Upper lobe of left lung (tissue), 6 donors: ENCODE measurements at regions not wholly inside any gene's neighbourhood (a gene's known extent, or its start where the extent isn't known, plus 50 kb on each side); places are given as distances from the start of the nearest gene placed in this dataset.

ENCODE experiments used
- ATAC-seq, 2 donors: fragments of 200-7000 bp; cut with Tn5 transposase; one replicate each; pipeline ENCODE4 v1.9.1; 2022; ENCODE audit warnings: mild to moderate bottlenecking in 2 of 2, moderate library complexity in 2 of 2; ENCODE audit not compliant: low FRiP score in 2 of 2
- DNase-seq, 2 donors: peaks; one replicate each; pipeline ENCODE4 v3.0.0-alpha.2; 2019 to 2020
- H3K27ac ChIP-seq, 4 donors: fragments of 200-600 bp; sonication (generic); one replicate each; pipeline ENCODE4 v1.5.1; 2016 to 2019
- H3K27me3 ChIP-seq, 4 donors: fragments of 200-600 bp; sonication (generic); one replicate each; pipeline ENCODE4 v1.5.1; 2017 to 2019
- H3K36me3 ChIP-seq, 4 donors: fragments of 200-600 bp; sonication (generic); one replicate each; pipeline ENCODE4 v1.5.1; 2016 to 2019
- H3K4me1 ChIP-seq, 4 donors: fragments of 200-600 bp; sonication (generic); one replicate each; pipeline ENCODE4 v1.5.1; 2018 to 2019
- H3K4me3 ChIP-seq, 4 donors: fragments of 200-600 bp; sonication (generic); one replicate each; pipeline ENCODE4 v1.5.1; 2017 to 2019; ENCODE audit warnings: mild to moderate bottlenecking in 2 of 4, moderate library complexity in 1 of 4
- H3K9me3 ChIP-seq, 4 donors: fragments of 200-600 bp; sonication (generic); one replicate each; pipeline ENCODE4 v1.5.1; 2018 to 2019
- CTCF ChIP-seq, 6 experiments: fragments of 450-650 bp in 4 of 6; fragments of 200-600 bp in 2 of 6; sonication (generic) in 2 of 6; IDR thresholded peaks; one replicate each; pipeline ENCODE4 v1.5.1; 2016 to 2019; ENCODE audit warnings: antibody characterized with exemption in 6 of 6
- EP300 ChIP-seq, 4 donors: sonication (generic); formaldehyde crosslinking; IDR thresholded peaks; one replicate each; pipeline ENCODE4 v1.5.1; 2017; ENCODE audit warnings: antibody characterized with exemption in 4 of 4, control low read depth in 2 of 4
- POLR2A ChIP-seq, 4 donors: fragments of 450-650 bp; IDR thresholded peaks; one replicate each; pipeline ENCODE4 v1.5.1; 2016 to 2017; ENCODE audit warnings: antibody characterized with exemption in 4 of 4, mild to moderate bottlenecking in 2 of 4
- POLR2AphosphoS5 ChIP-seq, 2 donors: sonication (generic); formaldehyde crosslinking; IDR thresholded peaks; one replicate each; pipeline ENCODE4 v1.5.1; 2017; ENCODE audit warnings: antibody characterized with exemption in 2 of 2
- WGBS, 2 donors: methylation state at CpG; one replicate each; pipeline ENCODE4 v1.1.5; 2017 to 2018; 5-methylcytosine and 5-hydroxymethylcytosine counted together
- donor health status: DM: no; HTN: no; CAD: no; lungs with moderate emphysema.
- donor health status: DM: no; HTN: yes; CAD: no; lungs with severe emphysema.

- DNase-seq (no peak), ATAC-seq (no peak)
- Histone ChIP-seq H3K4me1 (peaks cover 0 to 12% (median 5%) of the 10 kb centered on the region in 4 donors), H3K9me3 (no peaks in the 10 kb centered on the region), H3K4me3 (no peak overlapping the region), H3K27me3 (no peaks in the 10 kb centered on the region), H3K27ac (no peak overlapping the region), H3K36me3 (no peaks in the 10 kb centered on the region)
- 64 to 86% methylated on average over 1 of the region's 1 CpG for WGBS, 2 donors
- TF ChIP-seq CTCF (IDR thresholded peaks at IDR 0.05) (no peak), POLR2AphosphoS5 (IDR thresholded peaks at IDR 0.05) (no peak), EP300 (IDR thresholded peaks at IDR 0.05) (no peak), POLR2A (IDR thresholded peaks at IDR 0.05) (no peak)
These were observed 1166.3 kb upstream of the CITED2 start for GRCh38 chr6:140540743-140541142.

DNA sequence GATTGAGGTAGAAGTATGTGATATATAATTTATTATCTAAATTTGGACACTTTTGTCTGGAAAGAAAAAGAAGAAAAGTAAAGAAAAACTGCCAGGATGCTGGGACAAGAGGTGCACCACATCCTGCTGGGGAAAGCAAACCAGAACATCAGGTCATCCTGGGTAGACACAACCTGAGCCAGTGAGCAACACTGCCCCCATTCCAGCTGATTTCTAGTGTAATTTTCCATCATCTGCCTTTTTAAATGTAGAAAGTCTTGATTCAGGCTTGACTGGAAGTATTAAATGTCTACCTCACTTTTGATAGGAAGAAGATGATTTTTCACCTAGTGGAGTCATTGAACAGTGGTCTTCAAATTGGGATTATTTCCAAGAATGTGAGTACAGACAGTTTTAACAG lies 1164.5 kb upstream of the CITED2 start:
- Histone ChIP-seq H3K27me3 (no peaks in the 10 kb centered on the region), H3K4me3 (no peak overlapping the region), H3K36me3 (no peaks in the 10 kb centered on the region), H3K4me1 (peaks cover 0 to 12% (median 5%) of the 10 kb centered on the region in 4 donors), H3K27ac (peak overlapping the region in 1 of 4 donors; percentile 20), H3K9me3 (peaks cover 0 to 5% (median 2%) of the 10 kb centered on the region in 4 donors)
- DNase-seq (no peak), ATAC-seq (no peak)
- TF ChIP-seq POLR2AphosphoS5 (IDR thresholded peaks at IDR 0.05): no peak
- TF ChIP-seq POLR2A (IDR thresholded peaks at IDR 0.05): no peak
- no peak for TF ChIP-seq EP300 (IDR thresholded peaks at IDR 0.05)
- TF ChIP-seq CTCF (IDR thresholded peaks at IDR 0.05): no peak

DNA sequence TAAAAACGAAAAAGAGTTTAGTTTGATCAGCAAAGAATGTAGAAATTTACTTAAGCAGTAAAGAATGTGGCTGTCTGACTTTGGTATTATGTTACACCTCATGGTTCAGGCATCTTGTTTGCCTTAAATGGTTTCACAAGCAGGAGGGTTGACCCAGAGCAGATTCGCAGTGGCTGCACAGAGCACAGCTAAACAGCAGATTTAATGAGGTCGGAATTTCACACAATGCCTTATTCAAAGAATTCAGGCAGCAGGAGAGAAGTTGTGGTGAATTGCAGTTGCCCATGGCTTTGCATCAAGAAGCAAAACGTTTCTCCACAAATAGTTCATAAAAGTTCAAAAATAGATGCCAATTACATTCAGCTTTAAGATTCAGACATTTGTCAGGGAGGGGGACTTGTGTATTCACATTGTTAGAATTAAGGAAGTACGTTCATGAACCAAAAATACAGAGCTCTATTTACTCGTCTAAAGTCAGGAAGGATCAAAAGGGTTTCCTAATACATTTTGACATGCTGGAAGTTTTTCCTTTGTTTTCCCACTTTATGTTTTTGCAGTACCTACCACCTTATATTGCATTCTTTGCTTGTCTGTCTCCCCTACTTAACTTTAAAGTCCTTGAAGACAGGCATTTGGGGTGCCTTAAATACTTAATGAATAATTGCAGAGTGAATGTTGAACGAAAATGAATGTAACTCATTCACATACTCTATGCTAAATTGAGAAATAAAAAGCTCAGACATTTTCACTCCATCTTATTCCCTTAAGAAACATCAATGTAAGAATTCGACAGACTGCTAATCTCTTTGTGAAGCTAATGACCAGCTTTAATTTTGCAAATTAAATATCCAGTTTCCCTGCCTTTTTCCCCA lies 1163.6 kb upstream of the CITED2 start:
- Histone ChIP-seq H3K4me3 (no peak overlapping the region), H3K9me3 (peaks cover 0 to 5% (median 2%) of the 10 kb centered on the region in 4 donors), H3K27me3 (no peaks in the 10 kb centered on the region), H3K4me1 (peaks cover 0 to 12% (median 5%) of the 10 kb centered on the region in 4 donors), H3K36me3 (no peaks in the 10 kb centered on the region), H3K27ac (peak overlapping the region in 3 of 4 donors; percentile 13 to 39 (median 20))
- DNase-seq (peak in 1 of 2 donors; percentile 24), ATAC-seq (peak; percentile 61 to 92)
- no peak for TF ChIP-seq POLR2A (IDR thresholded peaks at IDR 0.05)
- TF ChIP-seq POLR2AphosphoS5 (IDR thresholded peaks at IDR 0.05): no peak
- no peak for TF ChIP-seq EP300 (IDR thresholded peaks at IDR 0.05)
- no peak for TF ChIP-seq CTCF (IDR thresholded peaks at IDR 0.05)
- 25 to 27% methylated on average over 8 of the region's 8 CpGs for WGBS, 2 donors

GRCh38 chr6:140537211-140537610 lies 1162.8 kb upstream of the CITED2 start:
- peak overlapping the region; percentile 13 to 39 (median 20) for H3K27ac ChIP-seq
- no peaks in the 10 kb centered on the region for H3K27me3 ChIP-seq
- 74 to 79% methylated on average over 3 of the region's 3 CpGs for WGBS, 2 donors
- TF ChIP-seq POLR2A (IDR thresholded peaks at IDR 0.05) (no peak), POLR2AphosphoS5 (IDR thresholded peaks at IDR 0.05) (no peak), CTCF (IDR thresholded peaks at IDR 0.05) (no peak), EP300 (IDR thresholded peaks at IDR 0.05) (no peak)
- peaks cover 0 to 5% (median 2%) of the 10 kb centered on the region in 4 donors for H3K9me3 ChIP-seq
- H3K4me3 ChIP-seq: no peak overlapping the region
- H3K36me3 ChIP-seq: no peaks in the 10 kb centered on the region
- ATAC-seq: peak in 1 of 2 donors; percentile 58
- H3K4me1 ChIP-seq: peaks cover 0 to 12% (median 5%) of the 10 kb centered on the region in 4 donors
- DNase-seq: no peak
